IMR-90 (cell line): ENCODE measurements at regions not wholly inside any gene's neighbourhood (a gene's known extent, or its start where the extent isn't known, plus 50 kb on each side); places are given as distances from the start of the nearest gene placed in this dataset.

Source experiments
- ATAC-seq: fragments of 200-7000 bp; cut with Tn5 transposase; 2 replicates; pipeline ENCODE4 v1.9.1; 2020; ENCODE audit warnings: low read depth, mild to moderate bottlenecking, moderate library complexity
- BruUV-seq: library from RNA; stranded (reverse); fragments of 400-500 nt; replicated peaks from 2 replicates; lab custom pipeline; 2021; lab: Mats Ljungman, UMichigan
- CTCF ChIA-PET: fragments of 300-600 bp; formaldehyde crosslinking; extraction: SDS; loops from one replicate; lab custom pipeline; 2021; ENCODE audit warnings: antibody characterized with exemption; lab: Yijun Ruan, JAX
- POLR2A ChIA-PET: fragments of 300-600 bp; sonication (Branson Sonifier 250); formaldehyde crosslinking; loops from one replicate; lab custom pipeline; 2022; ENCODE audit warnings: antibody characterized with exemption; ENCODE audit not compliant: unreplicated experiment; lab: Charles Lee
- DNase-seq: peaks from one replicate; pipeline ENCODE4 v3.0.0; 2013
- H2AFZ ChIP-seq: replicated peaks from 2 replicates; pipeline ENCODE3; 2013; ENCODE audit warnings: low read length, mild to moderate bottlenecking; ENCODE audit not compliant: poor library complexity
- H2AK5ac ChIP-seq: 2 replicates; pipeline ENCODE4 v1.6.1; 2013; ENCODE audit warnings: low read depth, low read length, inconsistent platforms
- H2AK9ac ChIP-seq: replicated peaks from 2 replicates; pipeline ENCODE3; 2013; ENCODE audit warnings: mild to moderate bottlenecking, low read depth, low read length, moderate library complexity; ENCODE audit not compliant: poor library complexity
- H2BK120ac ChIP-seq: 2 replicates; pipeline ENCODE4 v1.6.1; 2013; ENCODE audit warnings: low read depth, low read length, inconsistent platforms
- H2BK15ac ChIP-seq: 3 replicates; pipeline ENCODE4 v1.6.1; 2013; ENCODE audit warnings: low read depth, low read length, inconsistent platforms
- H2BK20ac ChIP-seq: 2 replicates; pipeline ENCODE4 v1.6.1; 2013; ENCODE audit warnings: low read depth, mild to moderate bottlenecking, inconsistent platforms, low read length, moderate library complexity
- H2BK5ac ChIP-seq: 2 replicates; pipeline ENCODE4 v1.6.1; 2013; ENCODE audit warnings: mild to moderate bottlenecking, low read depth, low read length, inconsistent platforms; ENCODE audit not compliant: poor library complexity, severe bottlenecking
- H3K14ac ChIP-seq: replicated peaks from 2 replicates; pipeline ENCODE4 v1.6.1; 2013; ENCODE audit warnings: low read depth, low read length, inconsistent platforms
- H3K18ac ChIP-seq: 2 replicates; pipeline ENCODE4 v1.6.1; 2013; ENCODE audit warnings: low read depth, low read length, control low read depth
- H3K23ac ChIP-seq: 2 replicates; pipeline ENCODE4 v1.6.1; 2013; ENCODE audit warnings: low read depth, low read length, inconsistent platforms
- H3K27ac ChIP-seq: 2 replicates; pipeline ENCODE4 v1.5.1; 2013; ENCODE audit warnings: mild to moderate bottlenecking, control low read depth, low read length; ENCODE audit not compliant: insufficient read depth
- H3K27me3 ChIP-seq: 2 replicates; pipeline ENCODE4 v1.6.1; 2013; ENCODE audit warnings: low read length; ENCODE audit not compliant: control insufficient read depth, insufficient read depth
- H3K36me3 ChIP-seq: 2 replicates; pipeline ENCODE4 v1.6.1; 2013; ENCODE audit warnings: low read length, mixed read lengths; ENCODE audit not compliant: control insufficient read depth, insufficient read depth
- H3K4ac ChIP-seq: 2 replicates; pipeline ENCODE4 v1.6.1; 2013; ENCODE audit warnings: low read depth, low read length, inconsistent platforms
- H3K4me1 ChIP-seq: 2 replicates; pipeline ENCODE4 v1.6.1; 2013; ENCODE audit warnings: low read length, mixed read lengths; ENCODE audit not compliant: control insufficient read depth, insufficient read depth
- H3K4me2 ChIP-seq: 2 replicates; pipeline ENCODE4 v1.6.1; 2013; ENCODE audit warnings: low read depth, mild to moderate bottlenecking, control low read depth, low read length, moderate library complexity
- H3K4me3 ChIP-seq: 2 replicates; pipeline ENCODE4 v1.5.1; 2013; ENCODE audit warnings: low read depth, mild to moderate bottlenecking, control low read depth, low read length, moderate library complexity; ENCODE audit not compliant: insufficient read depth
- H3K56ac ChIP-seq: 2 replicates; pipeline ENCODE4 v1.6.1; 2013; ENCODE audit warnings: low read length, inconsistent platforms; ENCODE audit not compliant: insufficient read depth; ENCODE audit errors: extremely low read depth
- H3K79me1 ChIP-seq, 2 experiments: 2 replicates each; pipeline ENCODE4 v1.6.1; 2013; ENCODE audit warnings: low read length in 2 of 2, inconsistent platforms in 1 of 2, low read depth in 1 of 2
- H3K9ac ChIP-seq: 2 replicates; pipeline ENCODE4 v1.6.1; 2013; ENCODE audit warnings: low read depth, low read length, control low read depth
- H3K9me1 ChIP-seq: 2 replicates; pipeline ENCODE4 v1.6.1; 2013; ENCODE audit warnings: low read length, inconsistent platforms; ENCODE audit not compliant: insufficient read depth
- H3K9me3 ChIP-seq: 2 replicates; pipeline ENCODE4 v1.6.1; 2013; ENCODE audit warnings: low read length; ENCODE audit not compliant: control insufficient read depth, insufficient read depth
- H4K20me1 ChIP-seq: 2 replicates; pipeline ENCODE4 v1.6.1; 2013; ENCODE audit warnings: low read length, inconsistent platforms; ENCODE audit not compliant: insufficient read depth
- H4K5ac ChIP-seq: 2 replicates; pipeline ENCODE4 v1.6.1; 2013; ENCODE audit warnings: mild to moderate bottlenecking, low read depth, low read length, control low read depth
- H4K8ac ChIP-seq, 2 experiments: 2 replicates each; pipeline ENCODE4 v1.6.1; 2013; ENCODE audit warnings: low read depth in 2 of 2, low read length in 2 of 2, control low read depth in 1 of 2, inconsistent platforms in 1 of 2
- H4K91ac ChIP-seq: 2 replicates; pipeline ENCODE4 v1.6.1; 2013; ENCODE audit warnings: low read depth, low read length, inconsistent platforms; ENCODE audit not compliant: insufficient read depth
- BHLHE40 ChIP-seq: fragments of 150-350 bp; IDR thresholded peaks from 2 replicates; pipeline ENCODE4 v1.6.1; 2016; ENCODE audit warnings: mild to moderate bottlenecking, low read depth, low read length
- CEBPB ChIP-seq: IDR thresholded peaks from 2 replicates; pipeline ENCODE4 v1.6.1; 2012; ENCODE audit warnings: low read depth, low read length, improper control_type of control experiment
- CHD1 ChIP-seq: IDR thresholded peaks from 2 replicates; pipeline ENCODE4 v1.6.1; 2012; ENCODE audit warnings: low read depth, low read length, improper control_type of control experiment
- CTCF ChIP-seq: conservative IDR thresholded peaks from 2 replicates; pipeline ENCODE4 v1.5.1; 2012; ENCODE audit warnings: mild to moderate bottlenecking, low read depth, low read length, improper control_type of control experiment
- ELK1 ChIP-seq: fragments of 150-350 bp; IDR thresholded peaks from 2 replicates; pipeline ENCODE4 v1.6.1; 2016; ENCODE audit warnings: low read depth, mild to moderate bottlenecking, low read length, moderate library complexity, borderline replicate concordance
- FOS ChIP-seq: fragments of 150-350 bp; IDR thresholded peaks from 2 replicates; pipeline ENCODE4 v1.6.1; 2016; ENCODE audit warnings: low read depth, low read length
- MAFK ChIP-seq: IDR thresholded peaks from 2 replicates; pipeline ENCODE4 v1.6.1; 2012; ENCODE audit warnings: low read depth, low read length, improper control_type of control experiment
- MAZ ChIP-seq: IDR thresholded peaks from 2 replicates; pipeline ENCODE4 v1.6.1; 2012; ENCODE audit warnings: low read depth, mild to moderate bottlenecking, low read length, improper control_type of control experiment, moderate library complexity, borderline replicate concordance
- MXI1 ChIP-seq: IDR thresholded peaks from 2 replicates; pipeline ENCODE4 v1.6.1; 2012; ENCODE audit warnings: low read depth, mild to moderate bottlenecking, low read length, moderate library complexity, borderline replicate concordance
- NFE2L2 ChIP-seq: fragments of 150-350 bp; IDR thresholded peaks from 2 replicates; pipeline ENCODE4 v1.6.1; 2016; ENCODE audit warnings: low read depth, mild to moderate bottlenecking, low read length
- POLR2A ChIP-seq: IDR thresholded peaks from 2 replicates; pipeline ENCODE4 v1.6.1; 2012; ENCODE audit warnings: mild to moderate bottlenecking, low read depth, low read length
- RAD21 ChIP-seq: IDR thresholded peaks from 2 replicates; pipeline ENCODE4 v1.6.1; 2012; ENCODE audit warnings: low read length, improper control_type of control experiment
- RCOR1 ChIP-seq: IDR thresholded peaks from 2 replicates; pipeline ENCODE4 v1.6.1; 2012; ENCODE audit warnings: mild to moderate bottlenecking, low read length, improper control_type of control experiment; ENCODE audit not compliant: insufficient replicate concordance
- RFX5 ChIP-seq: IDR thresholded peaks from 2 replicates; pipeline ENCODE4 v1.8.0; 2012; ENCODE audit warnings: low read depth, mild to moderate bottlenecking, low read length, moderate library complexity
- SMC3 ChIP-seq: fragments of 150-350 bp; IDR thresholded peaks from 2 replicates; pipeline ENCODE4 v1.6.1; 2016; ENCODE audit warnings: low read depth, mild to moderate bottlenecking, antibody characterized with exemption, low read length, moderate library complexity
- USF2 ChIP-seq: fragments of 150-350 bp; IDR thresholded peaks from 2 replicates; pipeline ENCODE4 v1.6.1; 2017; ENCODE audit warnings: mild to moderate bottlenecking, antibody characterized with exemption, low read length, low read depth
- WGBS, 2 experiments: methylation state at CpG; one replicate each; pipeline versions ENCODE4 v1.1.5 to v1.1.7; 2013; ENCODE audit warnings: missing lambda C conversion rate in 2 of 2; ENCODE audit not compliant: insufficient read length in 1 of 2; ENCODE audit errors: extremely low coverage in 2 of 2; 5-methylcytosine and 5-hydroxymethylcytosine counted together
- dilution Hi-C: fragments of 300-500 bp; cut with HindIII; formaldehyde crosslinking; loops from one replicate; pipeline ENCODE4 v1.14.3; 2018; ENCODE audit warnings: low sequenced_read_pairs; ENCODE audit not compliant: unreplicated experiment
- in situ Hi-C: fragments of 300-500 bp; cut with MboI; formaldehyde crosslinking; loops from 3 replicates; pipeline ENCODE4 v1.14.3; 2019; ENCODE audit warnings: low sequenced_read_pairs, inconsistent platforms, mixed read lengths
- intact Hi-C: fragments of 100-400 bp; cut with micrococcal nuclease; formaldehyde crosslinking; loops from 2 replicates; pipeline ENCODE4 v1.10.0; 2022

GRCh38 chr11:92790366-92790765 lies 179.1 kb upstream of the MTNR1B start:
- Histone ChIP-seq H3K9me1 (no peaks in the 10 kb centered on the region), H2BK15ac (no peak overlapping the region), H3K27me3 (no peaks in the 10 kb centered on the region), H3K4ac (no peak overlapping the region), H2AFZ (no peak overlapping the region), H3K56ac (no peak overlapping the region), H4K8ac (no peak overlapping the region), H3K9ac (no peak overlapping the region), H4K5ac (no peak overlapping the region), H4K20me1 (no peaks in the 10 kb centered on the region), H2BK120ac (no peak overlapping the region), H2AK5ac (no peak overlapping the region), H3K18ac (no peak overlapping the region), H3K36me3 (no peaks in the 10 kb centered on the region), H3K4me2 (no peak overlapping the region), H4K91ac (no peak overlapping the region), H3K27ac (no peak overlapping the region), H3K4me3 (no peak overlapping the region), H3K4me1 (no peaks in the 10 kb centered on the region), H2BK20ac (no peak overlapping the region), H2AK9ac (no peak overlapping the region), H3K23ac (no peak overlapping the region), H3K14ac (no peak overlapping the region), H2BK5ac (no peak overlapping the region), H3K9me3 (no peaks in the 10 kb centered on the region), H3K79me1 (no peaks in the 10 kb centered on the region)
- POLR2A ChIA-PET: no interaction called here
- intact Hi-C loops: no loop called here
- ATAC-seq (no peak), DNase-seq (no peak)
- dilution Hi-C loops: no loop called here
- TF ChIP-seq CTCF (no peak), MAZ (no peak), RCOR1 (no peak), CHD1 (no peak), ELK1 (no peak), SMC3 (no peak), RAD21 (no peak), POLR2A (no peak), USF2 (no peak), BHLHE40 (no peak), CEBPB (no peak), FOS (no peak), MXI1 (no peak), NFE2L2 (no peak), MAFK (no peak), RFX5 (no peak)
- BruUV-seq: no TSS peak
- CTCF ChIA-PET: no interaction called here
- in situ Hi-C loops: no loop called here
- WGBS, 2 experiments: no CpG with 5 or more reads among the region's 1 CpG
